H1 (cell line): ENCODE measurements at regions not wholly inside any gene's neighbourhood (a gene's known extent, or its start where the extent isn't known, plus 50 kb on each side); places are given as distances from the start of the nearest gene placed in this dataset.

Experiments used
- KDM5A ChIP-seq: fragments of 200-600 bp; IDR thresholded peaks from 2 replicates; pipeline ENCODE4 v1.7.1; 2012; ENCODE audit warnings: mild to moderate bottlenecking, low read length, inconsistent platforms, mixed read lengths
- RFX5 ChIP-seq: IDR thresholded peaks from 2 replicates; pipeline ENCODE4 v1.6.1; 2011; ENCODE audit warnings: low read depth, low read length, improper control_type of control experiment, borderline replicate concordance
- RXRA ChIP-seq: IDR thresholded peaks from 2 replicates; pipeline ENCODE4 v1.6.1; 2011; ENCODE audit warnings: low read depth, mild to moderate bottlenecking, low read length, moderate library complexity; ENCODE audit not compliant: insufficient read depth
- SIN3A ChIP-seq, 2 experiments: IDR thresholded peaks in 1 of 2; conservative IDR thresholded peaks in 1 of 2; 2 replicates each; pipeline ENCODE4 v1.6.1; 2011 to 2012; ENCODE audit warnings: low read length in 2 of 2, improper control_type of control experiment in 1 of 2, low read depth in 1 of 2, mild to moderate bottlenecking in 1 of 2
- SUZ12 ChIP-seq: fragments of 200-600 bp; sonication (generic); IDR thresholded peaks from 2 replicates; pipeline ENCODE4 v1.6.1; 2012; ENCODE audit warnings: mild to moderate bottlenecking, inconsistent platforms, low read length, moderate library complexity, mixed read lengths
- TEAD4 ChIP-seq: IDR thresholded peaks from 2 replicates; pipeline ENCODE4 v1.6.1; 2012; ENCODE audit warnings: low read depth, low read length, inconsistent platforms, mixed read lengths
- TF ChIP-seq, protein P1 (sequence below): IDR thresholded peaks from 2 replicates; pipeline ENCODE4 v1.6.1; 2012; ENCODE audit warnings: inconsistent platforms
- TF ChIP-seq, protein P2 (sequence below): fragments of 300-600 bp; sonication (generic); IDR thresholded peaks from 2 replicates; pipeline ENCODE4 v1.7.1; 2012; ENCODE audit warnings: low read length, moderate library complexity, mild to moderate bottlenecking, inconsistent platforms; ENCODE audit not compliant: insufficient replicate concordance

DNA sequence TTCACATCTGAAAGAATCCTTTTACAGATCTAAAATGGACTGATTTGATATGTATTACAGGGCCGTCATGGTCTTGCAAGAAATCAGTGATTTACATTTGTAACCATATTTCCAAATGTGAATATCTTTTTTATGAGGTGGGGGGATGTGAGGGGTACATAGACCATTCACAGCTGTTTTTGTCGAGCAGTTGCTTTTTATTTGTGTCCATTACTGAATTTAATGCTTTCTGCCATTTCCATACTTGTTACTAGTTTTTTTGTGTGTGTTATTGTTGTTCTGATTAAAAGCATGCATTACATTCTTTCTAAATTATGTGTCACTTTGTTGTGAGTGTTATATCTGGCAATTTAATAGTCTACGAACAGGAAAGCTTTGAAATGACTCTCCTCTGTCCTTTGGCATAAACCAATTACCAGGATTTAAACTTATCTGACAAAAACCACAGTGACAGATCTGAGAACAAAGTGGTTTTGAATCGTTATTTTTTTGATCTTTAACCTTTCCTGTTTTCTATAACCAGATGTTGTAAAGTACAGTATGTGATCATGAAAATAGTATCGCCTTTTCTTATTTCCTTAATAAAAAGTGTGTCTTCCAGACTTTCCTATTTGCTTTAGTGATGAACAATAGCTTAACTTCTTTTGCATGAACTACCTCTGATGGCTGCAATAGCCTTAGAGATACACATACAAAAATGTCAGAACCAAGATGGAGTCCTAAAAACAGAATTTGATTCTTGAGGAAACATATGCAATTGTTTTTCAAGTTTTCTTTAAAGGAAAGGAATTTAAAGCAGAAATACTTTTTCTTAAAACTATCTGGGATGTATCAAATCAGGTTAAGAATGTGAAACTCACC lies 354.2 kb upstream of the ACVR2A start (continued):
- TF ChIP-seq SIN3A (conservative IDR thresholded peaks at IDR 0.05 in 1 of 2, IDR thresholded peaks at IDR 0.05 in 1 of 2; ENCODE audit: low read depth in 1 of 2, low read length in 2 of 2) = no peak
- no peak for TF ChIP-seq TEAD4
- TF ChIP-seq, protein P1, sequence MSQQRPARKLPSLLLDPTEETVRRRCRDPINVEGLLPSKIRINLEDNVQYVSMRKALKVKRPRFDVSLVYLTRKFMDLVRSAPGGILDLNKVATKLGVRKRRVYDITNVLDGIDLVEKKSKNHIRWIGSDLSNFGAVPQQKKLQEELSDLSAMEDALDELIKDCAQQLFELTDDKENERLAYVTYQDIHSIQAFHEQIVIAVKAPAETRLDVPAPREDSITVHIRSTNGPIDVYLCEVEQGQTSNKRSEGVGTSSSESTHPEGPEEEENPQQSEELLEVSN = no peak
- TF ChIP-seq KDM5A = no peak
- TF ChIP-seq SUZ12 = no peak
- TF ChIP-seq RFX5 = no peak
- TF ChIP-seq, protein P2, sequence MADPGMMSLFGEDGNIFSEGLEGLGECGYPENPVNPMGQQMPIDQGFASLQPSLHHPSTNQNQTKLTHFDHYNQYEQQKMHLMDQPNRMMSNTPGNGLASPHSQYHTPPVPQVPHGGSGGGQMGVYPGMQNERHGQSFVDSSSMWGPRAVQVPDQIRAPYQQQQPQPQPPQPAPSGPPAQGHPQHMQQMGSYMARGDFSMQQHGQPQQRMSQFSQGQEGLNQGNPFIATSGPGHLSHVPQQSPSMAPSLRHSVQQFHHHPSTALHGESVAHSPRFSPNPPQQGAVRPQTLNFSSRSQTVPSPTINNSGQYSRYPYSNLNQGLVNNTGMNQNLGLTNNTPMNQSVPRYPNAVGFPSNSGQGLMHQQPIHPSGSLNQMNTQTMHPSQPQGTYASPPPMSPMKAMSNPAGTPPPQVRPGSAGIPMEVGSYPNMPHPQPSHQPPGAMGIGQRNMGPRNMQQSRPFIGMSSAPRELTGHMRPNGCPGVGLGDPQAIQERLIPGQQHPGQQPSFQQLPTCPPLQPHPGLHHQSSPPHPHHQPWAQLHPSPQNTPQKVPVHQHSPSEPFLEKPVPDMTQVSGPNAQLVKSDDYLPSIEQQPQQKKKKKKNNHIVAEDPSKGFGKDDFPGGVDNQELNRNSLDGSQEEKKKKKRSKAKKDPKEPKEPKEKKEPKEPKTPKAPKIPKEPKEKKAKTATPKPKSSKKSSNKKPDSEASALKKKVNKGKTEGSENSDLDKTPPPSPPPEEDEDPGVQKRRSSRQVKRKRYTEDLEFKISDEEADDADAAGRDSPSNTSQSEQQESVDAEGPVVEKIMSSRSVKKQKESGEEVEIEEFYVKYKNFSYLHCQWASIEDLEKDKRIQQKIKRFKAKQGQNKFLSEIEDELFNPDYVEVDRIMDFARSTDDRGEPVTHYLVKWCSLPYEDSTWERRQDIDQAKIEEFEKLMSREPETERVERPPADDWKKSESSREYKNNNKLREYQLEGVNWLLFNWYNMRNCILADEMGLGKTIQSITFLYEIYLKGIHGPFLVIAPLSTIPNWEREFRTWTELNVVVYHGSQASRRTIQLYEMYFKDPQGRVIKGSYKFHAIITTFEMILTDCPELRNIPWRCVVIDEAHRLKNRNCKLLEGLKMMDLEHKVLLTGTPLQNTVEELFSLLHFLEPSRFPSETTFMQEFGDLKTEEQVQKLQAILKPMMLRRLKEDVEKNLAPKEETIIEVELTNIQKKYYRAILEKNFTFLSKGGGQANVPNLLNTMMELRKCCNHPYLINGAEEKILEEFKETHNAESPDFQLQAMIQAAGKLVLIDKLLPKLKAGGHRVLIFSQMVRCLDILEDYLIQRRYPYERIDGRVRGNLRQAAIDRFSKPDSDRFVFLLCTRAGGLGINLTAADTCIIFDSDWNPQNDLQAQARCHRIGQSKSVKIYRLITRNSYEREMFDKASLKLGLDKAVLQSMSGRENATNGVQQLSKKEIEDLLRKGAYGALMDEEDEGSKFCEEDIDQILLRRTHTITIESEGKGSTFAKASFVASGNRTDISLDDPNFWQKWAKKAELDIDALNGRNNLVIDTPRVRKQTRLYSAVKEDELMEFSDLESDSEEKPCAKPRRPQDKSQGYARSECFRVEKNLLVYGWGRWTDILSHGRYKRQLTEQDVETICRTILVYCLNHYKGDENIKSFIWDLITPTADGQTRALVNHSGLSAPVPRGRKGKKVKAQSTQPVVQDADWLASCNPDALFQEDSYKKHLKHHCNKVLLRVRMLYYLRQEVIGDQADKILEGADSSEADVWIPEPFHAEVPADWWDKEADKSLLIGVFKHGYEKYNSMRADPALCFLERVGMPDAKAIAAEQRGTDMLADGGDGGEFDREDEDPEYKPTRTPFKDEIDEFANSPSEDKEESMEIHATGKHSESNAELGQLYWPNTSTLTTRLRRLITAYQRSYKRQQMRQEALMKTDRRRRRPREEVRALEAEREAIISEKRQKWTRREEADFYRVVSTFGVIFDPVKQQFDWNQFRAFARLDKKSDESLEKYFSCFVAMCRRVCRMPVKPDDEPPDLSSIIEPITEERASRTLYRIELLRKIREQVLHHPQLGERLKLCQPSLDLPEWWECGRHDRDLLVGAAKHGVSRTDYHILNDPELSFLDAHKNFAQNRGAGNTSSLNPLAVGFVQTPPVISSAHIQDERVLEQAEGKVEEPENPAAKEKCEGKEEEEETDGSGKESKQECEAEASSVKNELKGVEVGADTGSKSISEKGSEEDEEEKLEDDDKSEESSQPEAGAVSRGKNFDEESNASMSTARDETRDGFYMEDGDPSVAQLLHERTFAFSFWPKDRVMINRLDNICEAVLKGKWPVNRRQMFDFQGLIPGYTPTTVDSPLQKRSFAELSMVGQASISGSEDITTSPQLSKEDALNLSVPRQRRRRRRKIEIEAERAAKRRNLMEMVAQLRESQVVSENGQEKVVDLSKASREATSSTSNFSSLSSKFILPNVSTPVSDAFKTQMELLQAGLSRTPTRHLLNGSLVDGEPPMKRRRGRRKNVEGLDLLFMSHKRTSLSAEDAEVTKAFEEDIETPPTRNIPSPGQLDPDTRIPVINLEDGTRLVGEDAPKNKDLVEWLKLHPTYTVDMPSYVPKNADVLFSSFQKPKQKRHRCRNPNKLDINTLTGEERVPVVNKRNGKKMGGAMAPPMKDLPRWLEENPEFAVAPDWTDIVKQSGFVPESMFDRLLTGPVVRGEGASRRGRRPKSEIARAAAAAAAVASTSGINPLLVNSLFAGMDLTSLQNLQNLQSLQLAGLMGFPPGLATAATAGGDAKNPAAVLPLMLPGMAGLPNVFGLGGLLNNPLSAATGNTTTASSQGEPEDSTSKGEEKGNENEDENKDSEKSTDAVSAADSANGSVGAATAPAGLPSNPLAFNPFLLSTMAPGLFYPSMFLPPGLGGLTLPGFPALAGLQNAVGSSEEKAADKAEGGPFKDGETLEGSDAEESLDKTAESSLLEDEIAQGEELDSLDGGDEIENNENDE = no peak
- TF ChIP-seq RXRA = no peak
- TF ChIP-seq, all 59 proteins: peak for 0
